Upper lobe of left lung (tissue), 6 donors: ENCODE measurements at regions not wholly inside any gene's neighbourhood (a gene's known extent, or its start where the extent isn't known, plus 50 kb on each side); places are given as distances from the start of the nearest gene placed in this dataset.

Experiments
- ATAC-seq, 2 donors: fragments of 200-7000 bp; cut with Tn5 transposase; one replicate each; pipeline ENCODE4 v1.9.1; 2022; ENCODE audit warnings: mild to moderate bottlenecking in 2 of 2, moderate library complexity in 2 of 2; ENCODE audit not compliant: low FRiP score in 2 of 2
- DNase-seq, 2 donors: peaks; one replicate each; pipeline ENCODE4 v3.0.0-alpha.2; 2019 to 2020
- H3K27ac ChIP-seq, 4 donors: fragments of 200-600 bp; sonication (generic); one replicate each; pipeline ENCODE4 v1.5.1; 2016 to 2019
- H3K27me3 ChIP-seq, 4 donors: fragments of 200-600 bp; sonication (generic); one replicate each; pipeline ENCODE4 v1.5.1; 2017 to 2019
- H3K36me3 ChIP-seq, 4 donors: fragments of 200-600 bp; sonication (generic); one replicate each; pipeline ENCODE4 v1.5.1; 2016 to 2019
- H3K4me1 ChIP-seq, 4 donors: fragments of 200-600 bp; sonication (generic); one replicate each; pipeline ENCODE4 v1.5.1; 2018 to 2019
- H3K4me3 ChIP-seq, 4 donors: fragments of 200-600 bp; sonication (generic); one replicate each; pipeline ENCODE4 v1.5.1; 2017 to 2019; ENCODE audit warnings: mild to moderate bottlenecking in 2 of 4, moderate library complexity in 1 of 4
- H3K9me3 ChIP-seq, 4 donors: fragments of 200-600 bp; sonication (generic); one replicate each; pipeline ENCODE4 v1.5.1; 2018 to 2019
- CTCF ChIP-seq, 6 experiments: fragments of 450-650 bp in 4 of 6; fragments of 200-600 bp in 2 of 6; sonication (generic) in 2 of 6; IDR thresholded peaks; one replicate each; pipeline ENCODE4 v1.5.1; 2016 to 2019; ENCODE audit warnings: antibody characterized with exemption in 6 of 6
- EP300 ChIP-seq, 4 donors: sonication (generic); formaldehyde crosslinking; IDR thresholded peaks; one replicate each; pipeline ENCODE4 v1.5.1; 2017; ENCODE audit warnings: antibody characterized with exemption in 4 of 4, control low read depth in 2 of 4
- POLR2A ChIP-seq, 4 donors: fragments of 450-650 bp; IDR thresholded peaks; one replicate each; pipeline ENCODE4 v1.5.1; 2016 to 2017; ENCODE audit warnings: antibody characterized with exemption in 4 of 4, mild to moderate bottlenecking in 2 of 4
- POLR2AphosphoS5 ChIP-seq, 2 donors: sonication (generic); formaldehyde crosslinking; IDR thresholded peaks; one replicate each; pipeline ENCODE4 v1.5.1; 2017; ENCODE audit warnings: antibody characterized with exemption in 2 of 2
- WGBS, 2 donors: methylation state at CpG; one replicate each; pipeline ENCODE4 v1.1.5; 2017 to 2018; 5-methylcytosine and 5-hydroxymethylcytosine counted together
- donor health status: DM: no; HTN: no; CAD: no; lungs with moderate emphysema.
- donor health status: DM: no; HTN: yes; CAD: no; lungs with severe emphysema.

DNA sequence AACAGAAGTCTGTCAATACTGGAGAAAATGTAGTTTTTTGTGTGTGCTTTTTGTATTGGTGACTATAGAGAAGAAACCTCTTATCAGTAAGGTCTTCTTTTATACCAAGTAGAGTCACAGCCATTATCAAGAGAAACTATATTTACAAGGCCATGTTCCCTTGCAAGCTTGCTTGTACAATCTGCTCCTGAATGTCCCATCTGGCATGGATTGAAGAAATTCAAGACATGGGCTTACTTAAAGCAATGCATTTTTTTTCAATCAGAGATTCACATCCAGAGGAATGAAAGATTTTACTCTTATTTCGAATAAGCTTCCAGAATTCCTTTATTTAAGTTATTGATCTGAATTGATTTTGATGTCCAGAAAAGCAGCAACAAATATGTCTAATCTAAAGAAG, 537.3 kb upstream of the RPS6KA3 start:
- H3K4me1 ChIP-seq: no peaks in the 10 kb centered on the region
- H3K27me3 ChIP-seq: no peaks in the 10 kb centered on the region
- no peak overlapping the region for H3K4me3 ChIP-seq
- H3K9me3 ChIP-seq: peaks cover 0 to 4% (median 0%) of the 10 kb centered on the region in 4 donors
- no peak for DNase-seq
- no peak overlapping the region for H3K27ac ChIP-seq
- 60 to 63% methylated on average over 1 of the region's 1 CpG for WGBS, 2 donors
- TF ChIP-seq POLR2AphosphoS5 (IDR thresholded peaks at IDR 0.05): no peak
- no peak for TF ChIP-seq EP300 (IDR thresholded peaks at IDR 0.05)
- no peak for TF ChIP-seq CTCF (IDR thresholded peaks at IDR 0.05)
- no peak for TF ChIP-seq POLR2A (IDR thresholded peaks at IDR 0.05)
- no peaks in the 10 kb centered on the region for H3K36me3 ChIP-seq
- no peak for ATAC-seq

DNA sequence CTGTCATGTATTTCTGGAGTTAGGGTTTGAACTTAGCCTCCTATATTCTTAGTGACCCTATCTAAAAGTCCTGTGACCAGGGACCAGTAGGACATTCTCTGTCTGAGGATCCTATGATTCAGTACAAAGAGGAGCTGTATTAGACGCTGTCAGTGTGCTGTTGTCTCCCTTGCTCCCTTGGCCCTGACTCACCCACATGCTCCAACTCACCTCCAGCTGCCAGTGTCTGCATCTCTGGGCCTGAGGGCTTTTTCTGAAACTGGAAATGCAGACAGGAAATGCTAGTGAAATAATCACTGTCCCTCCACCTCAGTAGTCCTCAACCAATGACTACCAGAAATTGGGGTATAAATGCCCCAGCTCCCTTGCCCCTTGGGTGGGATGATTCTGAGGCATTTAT, 535.3 kb upstream of the RPS6KA3 start:
- H3K36me3 ChIP-seq: no peaks in the 10 kb centered on the region
- no peak overlapping the region for H3K4me3 ChIP-seq
- peaks cover 0 to 4% (median 0%) of the 10 kb centered on the region in 4 donors for H3K9me3 ChIP-seq
- no peak for ATAC-seq
- DNase-seq: no peak
- no peaks in the 10 kb centered on the region for H3K4me1 ChIP-seq
- no peak overlapping the region for H3K27ac ChIP-seq
- TF ChIP-seq POLR2AphosphoS5 (IDR thresholded peaks at IDR 0.05): no peak
- TF ChIP-seq POLR2A (IDR thresholded peaks at IDR 0.05): no peak
- TF ChIP-seq CTCF (IDR thresholded peaks at IDR 0.05): no peak
- TF ChIP-seq EP300 (IDR thresholded peaks at IDR 0.05): no peak
- H3K27me3 ChIP-seq: no peaks in the 10 kb centered on the region
- 68% methylated on average over 1 of the region's 1 CpG; no CpG with 5 or more reads in 1 of the 2 donors for WGBS, 2 donors

DNA sequence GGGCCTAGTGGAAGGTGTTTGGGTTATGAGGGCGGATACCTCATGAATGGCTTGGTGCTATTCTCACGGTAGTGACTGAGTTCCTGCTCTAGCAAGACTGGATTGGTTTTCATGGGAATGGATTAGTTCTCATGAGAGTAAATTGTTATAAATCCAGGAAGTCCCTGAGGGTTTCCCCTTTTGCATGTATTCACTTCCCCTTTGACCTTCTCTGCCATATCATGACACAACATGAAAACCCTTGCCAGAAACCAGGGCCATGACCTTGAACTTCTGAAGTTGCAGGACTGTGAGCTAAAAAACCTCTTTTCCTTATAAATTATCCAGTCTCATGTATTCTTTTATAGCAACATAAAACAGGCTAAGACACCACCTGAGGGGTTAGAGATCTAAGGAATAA, 529.7 kb upstream of the RPS6KA3 start:
- DNase-seq: no peak

GRCh38 chrX:20789103-20789502, 522.4 kb upstream of the RPS6KA3 start:
- WGBS, 2 donors: 49 to 79% methylated on average over 2 to 3 of the region's 3 CpGs

More for the DNA sequence above, 529.7 kb upstream of the RPS6KA3 start:
- Histone ChIP-seq H3K27me3 (no peaks in the 10 kb centered on the region), H3K36me3 (no peaks in the 10 kb centered on the region), H3K4me1 (no peaks in the 10 kb centered on the region), H3K27ac (no peak overlapping the region), H3K4me3 (no peak overlapping the region), H3K9me3 (peaks cover 0 to 4% (median 0%) of the 10 kb centered on the region in 4 donors)
- 60 to 70% methylated on average over 1 to 2 of the region's 2 CpGs for WGBS, 2 donors
- ATAC-seq: no peak
- TF ChIP-seq CTCF (IDR thresholded peaks at IDR 0.05): no peak

More at GRCh38 chrX:20789103-20789502, 522.4 kb upstream of the RPS6KA3 start:
- H3K9me3 ChIP-seq: no peaks in the 10 kb centered on the region
- H3K27ac ChIP-seq: no peak overlapping the region
- ATAC-seq: no peak
- no peaks in the 10 kb centered on the region for H3K36me3 ChIP-seq
- no peak for DNase-seq
- no peaks in the 10 kb centered on the region for H3K4me1 ChIP-seq
- H3K27me3 ChIP-seq: no peaks in the 10 kb centered on the region
- no peak overlapping the region for H3K4me3 ChIP-seq
- no peak for TF ChIP-seq EP300 (IDR thresholded peaks at IDR 0.05)
- no peak for TF ChIP-seq POLR2AphosphoS5 (IDR thresholded peaks at IDR 0.05)
- no peak for TF ChIP-seq CTCF (IDR thresholded peaks at IDR 0.05)
- TF ChIP-seq POLR2A (IDR thresholded peaks at IDR 0.05): no peak
